ENCODE measurements at regions not wholly inside any gene's neighbourhood (a gene's known extent, or its start where the extent isn't known, plus 50 kb on each side); places are given as distances from the start of the nearest gene placed in this dataset.

DNA sequence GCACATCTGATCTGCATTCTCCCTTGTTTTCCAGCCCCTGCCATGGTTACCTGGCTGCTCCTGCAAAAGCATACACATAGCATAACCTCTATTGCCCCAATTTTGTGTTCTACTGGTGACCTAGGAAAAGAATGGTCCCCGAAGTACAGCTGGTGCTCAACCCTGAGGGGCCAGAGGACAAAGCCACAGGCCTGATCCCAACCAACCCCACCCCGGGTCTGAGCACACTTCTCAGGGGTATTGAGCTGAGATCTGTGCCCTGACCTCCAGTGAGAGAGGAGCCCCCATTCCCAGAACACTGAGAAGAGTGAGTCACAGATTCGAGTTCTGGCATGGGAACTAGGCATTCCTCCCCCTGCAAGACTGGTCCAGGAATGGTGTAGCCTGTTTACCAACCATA, 465.5 kb upstream of the ACTRT1 start:
- intact Hi-C loops (cut with micrococcal nuclease; ENCODE audit: unreplicated experiment), result loop anchor here (1.0 to 5.0 kb wide), 2 partner anchors 265 to 411 kb away; no protein-coding TSS in a partner anchor
- Histone ChIP-seq H3K4me1 (ENCODE audit: insufficient read depth, low read length, poor library complexity, severe bottlenecking) (no peaks in the 10 kb centered on the region), H3K9me3 (ENCODE audit: low read depth, low read length, poor library complexity, severe bottlenecking) (no peaks in the 10 kb centered on the region), H3K27me3 (replicated peaks; ENCODE audit: insufficient read depth, low read depth, low read length, poor library complexity) (no peaks in the 10 kb centered on the region), H3K36me3 (ENCODE audit: insufficient read depth, low read length, poor library complexity, severe bottlenecking) (no peaks in the 10 kb centered on the region), H3K4me3 (ENCODE audit: low read depth, low read length, poor library complexity, severe bottlenecking) (no peak overlapping the region), H3K27ac (ENCODE audit: low read depth, low read length, poor library complexity, severe bottlenecking) (no peak overlapping the region)
- no peak for DNase-seq (ENCODE audit: low spot score)
- ChIA-PET POLR2A (ENCODE audit: low non-redundant PET) (no interaction called here), CTCF (no interaction called here)
- BruUV-seq (replicated peaks), result no TSS peak
- TF ChIP-seq, protein P1, sequence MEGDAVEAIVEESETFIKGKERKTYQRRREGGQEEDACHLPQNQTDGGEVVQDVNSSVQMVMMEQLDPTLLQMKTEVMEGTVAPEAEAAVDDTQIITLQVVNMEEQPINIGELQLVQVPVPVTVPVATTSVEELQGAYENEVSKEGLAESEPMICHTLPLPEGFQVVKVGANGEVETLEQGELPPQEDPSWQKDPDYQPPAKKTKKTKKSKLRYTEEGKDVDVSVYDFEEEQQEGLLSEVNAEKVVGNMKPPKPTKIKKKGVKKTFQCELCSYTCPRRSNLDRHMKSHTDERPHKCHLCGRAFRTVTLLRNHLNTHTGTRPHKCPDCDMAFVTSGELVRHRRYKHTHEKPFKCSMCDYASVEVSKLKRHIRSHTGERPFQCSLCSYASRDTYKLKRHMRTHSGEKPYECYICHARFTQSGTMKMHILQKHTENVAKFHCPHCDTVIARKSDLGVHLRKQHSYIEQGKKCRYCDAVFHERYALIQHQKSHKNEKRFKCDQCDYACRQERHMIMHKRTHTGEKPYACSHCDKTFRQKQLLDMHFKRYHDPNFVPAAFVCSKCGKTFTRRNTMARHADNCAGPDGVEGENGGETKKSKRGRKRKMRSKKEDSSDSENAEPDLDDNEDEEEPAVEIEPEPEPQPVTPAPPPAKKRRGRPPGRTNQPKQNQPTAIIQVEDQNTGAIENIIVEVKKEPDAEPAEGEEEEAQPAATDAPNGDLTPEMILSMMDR (conservative IDR thresholded peaks at IDR 0.05; ENCODE audit: low read depth, low read length), result no peak
- TF ChIP-seq EZH2 (IDR thresholded peaks at IDR 0.05; ENCODE audit: borderline replicate concordance, low read depth, low read length, poor library complexity, severe bottlenecking), result no peak

DNA sequence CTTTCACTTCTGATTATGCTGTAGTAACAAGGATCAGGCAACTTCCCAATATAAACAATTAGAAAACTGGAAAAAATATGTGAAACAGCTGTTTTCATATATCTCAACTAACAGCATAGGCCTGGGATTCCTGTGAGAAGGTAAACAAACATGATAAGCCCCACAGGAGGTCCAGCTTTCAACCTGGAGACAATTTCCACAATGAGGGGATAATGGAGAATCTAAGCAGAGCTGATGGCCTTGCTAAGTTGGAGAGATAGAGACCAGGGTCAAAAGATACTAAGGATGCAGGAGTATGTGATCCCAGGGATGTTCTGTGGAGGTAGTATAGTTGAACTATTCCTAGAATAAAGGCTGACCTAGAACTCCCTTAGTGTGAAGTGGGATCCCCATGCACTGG, 452.3 kb upstream of the ACTRT1 start:
- no peak overlapping the region for H3K27ac ChIP-seq (ENCODE audit: low read depth, low read length, poor library complexity, severe bottlenecking)
- ChIA-PET POLR2A (ENCODE audit: low non-redundant PET) (no interaction called here), CTCF (no interaction called here)
- no peaks in the 10 kb centered on the region for H3K4me1 ChIP-seq (ENCODE audit: insufficient read depth, low read length, poor library complexity, severe bottlenecking)
- BruUV-seq (replicated peaks), result no TSS peak
- no peaks in the 10 kb centered on the region for H3K36me3 ChIP-seq (ENCODE audit: insufficient read depth, low read length, poor library complexity, severe bottlenecking)
- intact Hi-C loops (cut with micrococcal nuclease; ENCODE audit: unreplicated experiment), result no loop called here
- DNase-seq (ENCODE audit: low spot score), result no peak
- H3K9me3 ChIP-seq (ENCODE audit: low read depth, low read length, poor library complexity, severe bottlenecking), result no peaks in the 10 kb centered on the region
- TF ChIP-seq, protein P1 (conservative IDR thresholded peaks at IDR 0.05; ENCODE audit: low read depth, low read length), result no peak
- no peak for TF ChIP-seq EZH2 (IDR thresholded peaks at IDR 0.05; ENCODE audit: borderline replicate concordance, low read depth, low read length, poor library complexity, severe bottlenecking)
- no peak overlapping the region for H3K4me3 ChIP-seq (ENCODE audit: low read depth, low read length, poor library complexity, severe bottlenecking)
- H3K27me3 ChIP-seq (replicated peaks; ENCODE audit: insufficient read depth, low read depth, low read length, poor library complexity), result no peaks in the 10 kb centered on the region

DNA sequence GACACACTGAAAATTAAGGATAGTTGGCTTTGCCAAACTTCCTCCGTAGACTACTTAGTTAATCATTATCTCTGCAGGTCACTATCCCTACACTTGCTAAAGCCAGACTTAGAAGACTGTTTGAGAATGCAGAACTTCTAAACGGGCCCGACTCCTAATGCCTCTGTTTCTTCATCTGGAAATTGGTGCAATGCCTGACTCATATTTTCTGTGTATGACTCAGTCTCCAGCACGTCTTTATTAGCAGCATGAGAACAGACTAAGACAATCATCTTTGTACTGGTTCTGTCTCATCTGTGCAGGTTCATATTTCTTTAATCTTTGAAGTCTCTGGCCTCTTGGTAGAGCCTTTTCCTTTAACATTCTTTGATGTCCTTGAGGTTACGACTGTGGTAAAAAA, 411.9 kb upstream of the ACTRT1 start:
- POLR2A ChIA-PET (ENCODE audit: low non-redundant PET), result no interaction called here
- peak; percentile 1 for DNase-seq (ENCODE audit: low spot score)
- Histone ChIP-seq H3K27me3 (replicated peaks; ENCODE audit: insufficient read depth, low read depth, low read length, poor library complexity) (no peaks in the 10 kb centered on the region), H3K36me3 (ENCODE audit: insufficient read depth, low read length, poor library complexity, severe bottlenecking) (no peaks in the 10 kb centered on the region), H3K4me1 (ENCODE audit: insufficient read depth, low read length, poor library complexity, severe bottlenecking) (no peaks in the 10 kb centered on the region), H3K9me3 (ENCODE audit: low read depth, low read length, poor library complexity, severe bottlenecking) (no peaks in the 10 kb centered on the region), H3K4me3 (ENCODE audit: low read depth, low read length, poor library complexity, severe bottlenecking) (no peak overlapping the region), H3K27ac (ENCODE audit: low read depth, low read length, poor library complexity, severe bottlenecking) (no peak overlapping the region)
- CTCF ChIA-PET, result no interaction called here
- intact Hi-C loops (cut with micrococcal nuclease; ENCODE audit: unreplicated experiment), result no loop called here
- no TSS peak for BruUV-seq (replicated peaks)
- TF ChIP-seq, protein P1 (conservative IDR thresholded peaks at IDR 0.05; ENCODE audit: low read depth, low read length), result no peak
- TF ChIP-seq EZH2 (IDR thresholded peaks at IDR 0.05; ENCODE audit: borderline replicate concordance, low read depth, low read length, poor library complexity, severe bottlenecking), result no peak
